GM21390 (cell line): ENCODE measurements at regions not wholly inside any gene's neighbourhood (a gene's known extent, or its start where the extent isn't known, plus 50 kb on each side); places are given as distances from the start of the nearest gene placed in this dataset.

ENCODE experiments used
- ATAC-seq: cut with Tn5 transposase; IDR thresholded peaks from one replicate; pipeline ENCODE4 v1.9.1; 2021; ENCODE audit not compliant: unreplicated experiment

GRCh38 chr4:75118739-75119138 lies 185.8 kb downstream of the PARM1 start:
- no peak for ATAC-seq

- ATAC-seq: no peak
These were observed 177.1 kb downstream of the PARM1 start for GRCh38 chr4:75110061-75110460.

GRCh38 chr4:75107755-75108612 lies 175.1 kb downstream of the PARM1 start:
- ATAC-seq: peak; percentile 64

GRCh38 chr4:75102787-75103085 lies 169.8 kb downstream of the PARM1 start:
- ATAC-seq: no peak

GRCh38 chr4:75101906-75102786 lies 169.2 kb downstream of the PARM1 start:
- peak; percentile 49 for ATAC-seq
